HG03460 (cell line): ENCODE measurements at regions not wholly inside any gene's neighbourhood (a gene's known extent, or its start where the extent isn't known, plus 50 kb on each side); places are given as distances from the start of the nearest gene placed in this dataset.
A peak's percentile ranks its signal among the peaks of the same experiment; 100 is the strongest.
"Not testable (repeated sequence)": the region's sequence is repeated elsewhere in the genome, so short reads cannot be mapped to it uniquely, and the experiment has no call there.

Experiments
- ATAC-seq: cut with Tn5 transposase; IDR thresholded peaks from one replicate; pipeline ENCODE4 v1.9.1; 2021; ENCODE audit not compliant: unreplicated experiment

- peak; percentile 93 for ATAC-seq
Observed at GRCh38 chr6:165850434-165851019, 187.5 kb upstream of the PDE10A start.

- no peak for ATAC-seq
Observed at GRCh38 chr6:165849534-165850430, 186.7 kb upstream of the PDE10A start.

- ATAC-seq = no peak
Observed at GRCh38 chr6:165848086-165848426, 185.0 kb upstream of the PDE10A start.

GRCh38 chr6:165847407-165848085 is 184.5 kb upstream of the PDE10A start:
- no peak for ATAC-seq

- ATAC-seq = no peak
Observed at GRCh38 chr6:165846123-165846966, 183.3 kb upstream of the PDE10A start.

- ATAC-seq = no peak
Observed at GRCh38 chr6:165845493-165845892, 182.5 kb upstream of the PDE10A start.

GRCh38 chr6:165844801-165845364 is 181.8 kb upstream of the PDE10A start:
- ATAC-seq = no peak

GRCh38 chr6:165844232-165844631 is 181.2 kb upstream of the PDE10A start:
- ATAC-seq = no peak

GRCh38 chr6:165843568-165844113 is 180.6 kb upstream of the PDE10A start:
- no peak for ATAC-seq

GRCh38 chr6:165843121-165843520 is 180.1 kb upstream of the PDE10A start:
- no peak for ATAC-seq

GRCh38 chr6:165842281-165842936 is 179.4 kb upstream of the PDE10A start:
- ATAC-seq = no peak

GRCh38 chr6:165841153-165841558 is 178.1 kb upstream of the PDE10A start:
- no peak for ATAC-seq

- ATAC-seq = no peak
Observed at GRCh38 chr6:165837948-165838745, 175.1 kb upstream of the PDE10A start.

- ATAC-seq = not testable (repeated sequence)
Observed at GRCh38 chr6:165836648-165837047, 173.6 kb upstream of the PDE10A start.

GRCh38 chr6:165835410-165835851 is 172.4 kb upstream of the PDE10A start:
- ATAC-seq = no peak

GRCh38 chr6:165834613-165835259 is 171.7 kb upstream of the PDE10A start:
- ATAC-seq = no peak

- no peak for ATAC-seq
Observed at GRCh38 chr6:165833355-165833754, 170.3 kb upstream of the PDE10A start.

- ATAC-seq = no peak
Observed at GRCh38 chr6:165831812-165832510, 168.9 kb upstream of the PDE10A start.
